Keratinocyte (primary cell): ENCODE measurements at regions not wholly inside any gene's neighbourhood (a gene's known extent, or its start where the extent isn't known, plus 50 kb on each side); places are given as distances from the start of the nearest gene placed in this dataset.

ENCODE experiments used
- DNase-seq: peaks from one replicate; pipeline ENCODE4 v3.0.0-alpha.2; 2011; ENCODE audit warnings: low read depth, missing footprints, low spot score
- FAIRE-seq: peaks from 2 replicates; lab custom pipeline; 2011; peaks lifted over from hg19 to GRCh38; lab: Jason Lieb, UNC
- H2AFZ ChIP-seq: 2 replicates; pipeline ENCODE4 v1.6.0; 2012; ENCODE audit warnings: low read length, control low read depth, inconsistent platforms; ENCODE audit not compliant: control insufficient read depth
- H3K27ac ChIP-seq: 2 replicates; pipeline ENCODE4 v1.5.1; 2011; ENCODE audit warnings: low read length; ENCODE audit not compliant: control insufficient read depth, insufficient read depth
- H3K27me3 ChIP-seq: 3 replicates; pipeline ENCODE4 v1.6.0; 2011; ENCODE audit warnings: low read length; ENCODE audit not compliant: control insufficient read depth, insufficient read depth; ENCODE audit errors: extremely low read depth
- H3K36me3 ChIP-seq, 2 experiments: 2 replicates in 1 of 2; 3 replicates in 1 of 2; pipeline ENCODE4 v1.5.1; 2011; ENCODE audit warnings: low read length in 2 of 2, mild to moderate bottlenecking in 1 of 2; ENCODE audit not compliant: control insufficient read depth in 2 of 2, insufficient read depth in 2 of 2; ENCODE audit errors: extremely low read depth in 1 of 2
- H3K4me1 ChIP-seq: 3 replicates; pipeline ENCODE4 v1.5.1; 2011; ENCODE audit warnings: low read length; ENCODE audit not compliant: control insufficient read depth, insufficient read depth; ENCODE audit errors: extremely low read depth
- H3K4me2 ChIP-seq: 3 replicates; pipeline ENCODE4 v1.6.0; 2011; ENCODE audit warnings: low read depth, low read length; ENCODE audit not compliant: control insufficient read depth, insufficient read depth; ENCODE audit errors: extremely low read depth
- H3K4me3 ChIP-seq, 3 experiments: fragments of 200-600 bp in 1 of 3; sonication (generic) in 1 of 3; 2 replicates in 2 of 3; 3 replicates in 1 of 3; pipeline ENCODE4 v1.5.1; 2011 to 2016; ENCODE audit warnings: low read length in 3 of 3, mild to moderate bottlenecking in 3 of 3, control low read depth in 2 of 3, inconsistent platforms in 1 of 3, low read depth in 1 of 3, mixed read lengths in 1 of 3, mixed run types in 1 of 3, moderate library complexity in 1 of 3; ENCODE audit not compliant: control insufficient read depth in 2 of 3, insufficient read depth in 2 of 3; ENCODE audit errors: extremely low read depth in 1 of 3
- H3K79me2 ChIP-seq: 2 replicates; pipeline ENCODE4 v1.6.0; 2012; ENCODE audit warnings: low read length; ENCODE audit not compliant: control insufficient read depth, insufficient read depth
- H3K9ac ChIP-seq: 3 replicates; pipeline ENCODE4 v1.6.0; 2011; ENCODE audit warnings: low read length; ENCODE audit not compliant: control insufficient read depth, insufficient read depth; ENCODE audit errors: extremely low read depth
- H3K9me1 ChIP-seq: 3 replicates; pipeline ENCODE4 v1.6.0; 2011; ENCODE audit warnings: low read length; ENCODE audit not compliant: control insufficient read depth, insufficient read depth; ENCODE audit errors: extremely low read depth
- H3K9me3 ChIP-seq: 2 replicates; pipeline ENCODE4 v1.5.1; 2012; ENCODE audit warnings: low read depth, low read length; ENCODE audit not compliant: control insufficient read depth
- H4K20me1 ChIP-seq: 3 replicates; pipeline ENCODE4 v1.6.0; 2011; ENCODE audit warnings: low read length; ENCODE audit not compliant: control insufficient read depth, insufficient read depth; ENCODE audit errors: extremely low read depth
- CTCF ChIP-seq, 3 experiments: IDR thresholded peaks in 1 of 3; conservative IDR thresholded peaks in 1 of 3; optimal IDR thresholded peaks in 1 of 3; 2 replicates in 2 of 3; 3 replicates in 1 of 3; pipeline versions ENCODE3 to v1.5.1; 2011; ENCODE audit warnings: low read length in 3 of 3, mild to moderate bottlenecking in 3 of 3, moderate library complexity in 2 of 3, control low read depth in 1 of 3, inconsistent platforms in 1 of 3; ENCODE audit not compliant: insufficient read depth in 2 of 3; ENCODE audit errors: extremely low read depth in 1 of 3
- EZH2 ChIP-seq: IDR thresholded peaks from one replicate; pipeline ENCODE4 v1.6.1; 2012; ENCODE audit warnings: inconsistent platforms, mild to moderate bottlenecking, low read length, moderate library complexity
- dilution Hi-C: fragments of 300-500 bp; cut with MboI; formaldehyde crosslinking; loops from one replicate; pipeline ENCODE4 v1.7.0; 2020; ENCODE audit warnings: low sequenced_read_pairs; ENCODE audit not compliant: extremely low pct_ligation_motif_present

- H3K4me2 ChIP-seq: no peak overlapping the region
- H3K4me3 ChIP-seq: no peak overlapping the region
- H4K20me1 ChIP-seq: no peaks in the 10 kb centered on the region
- H3K9ac ChIP-seq: no peak overlapping the region
- FAIRE-seq (no peak), DNase-seq (no peak)
- no peak for TF ChIP-seq EZH2
- no peak for TF ChIP-seq CTCF (optimal IDR thresholded peaks at IDR 0.05 in 1 of 3, IDR thresholded peaks at IDR 0.05 in 1 of 3, conservative IDR thresholded peaks at IDR 0.05 in 1 of 3; ENCODE audit: extremely low read depth in 1 of 3, insufficient read depth in 2 of 3, low read length in 3 of 3)
- peaks cover 4% of the 10 kb centered on the region for H3K27me3 ChIP-seq
- H3K9me3 ChIP-seq: no peaks in the 10 kb centered on the region
- no peaks in the 10 kb centered on the region for H3K79me2 ChIP-seq
- no peaks in the 10 kb centered on the region for H3K36me3 ChIP-seq
- H2AFZ ChIP-seq: no peak overlapping the region
- no peaks in the 10 kb centered on the region for H3K4me1 ChIP-seq
- H3K27ac ChIP-seq: no peak overlapping the region
- no peaks in the 10 kb centered on the region for H3K9me1 ChIP-seq
- dilution Hi-C loops: no loop called here
Observed at GRCh38 chr11:45435706-45436105, 149.6 kb upstream of the SYT13 start.

- Histone ChIP-seq H3K9ac (no peak overlapping the region), H3K9me1 (no peaks in the 10 kb centered on the region), H3K4me2 (no peak overlapping the region), H3K4me1 (no peaks in the 10 kb centered on the region), H3K27me3 (peaks cover 4% of the 10 kb centered on the region), H2AFZ (no peak overlapping the region), H3K36me3 (no peaks in the 10 kb centered on the region), H3K79me2 (no peaks in the 10 kb centered on the region), H3K4me3 (no peak overlapping the region), H3K27ac (no peak overlapping the region), H4K20me1 (no peaks in the 10 kb centered on the region), H3K9me3 (no peaks in the 10 kb centered on the region)
- dilution Hi-C loops: no loop called here
- no peak for TF ChIP-seq CTCF (optimal IDR thresholded peaks at IDR 0.05 in 1 of 3, IDR thresholded peaks at IDR 0.05 in 1 of 3, conservative IDR thresholded peaks at IDR 0.05 in 1 of 3; ENCODE audit: extremely low read depth in 1 of 3, insufficient read depth in 2 of 3, low read length in 3 of 3)
- no peak for TF ChIP-seq EZH2
- no peak for DNase-seq
- FAIRE-seq: no peak
Observed at GRCh38 chr11:45432910-45433309, 146.8 kb upstream of the SYT13 start.
